NCI-H82 treated with DMSO at 0.1 percent for 48 hours (cell line): ENCODE measurements at regions not wholly inside any gene's neighbourhood (a gene's known extent, or its start where the extent isn't known, plus 50 kb on each side); places are given as distances from the start of the nearest gene placed in this dataset.

ENCODE experiments used
- DNase-seq: peaks from one replicate; lab custom pipeline; 2025; ENCODE audit not compliant: unreplicated experiment; lab: John Stamatoyannopoulos, UW

GRCh38 chr10:126783806-126784557 lies 113.5 kb upstream of the C10orf90 start:
- no peak for DNase-seq

GRCh38 chr10:126787201-126787600 lies 116.7 kb upstream of the C10orf90 start:
- DNase-seq = no peak

GRCh38 chr10:126795318-126795717 lies 109.9 kb upstream of the DOCK1 start:
- DNase-seq = no peak

GRCh38 chr10:126798649-126799048 lies 106.6 kb upstream of the DOCK1 start:
- no peak for DNase-seq

- no peak for DNase-seq
Observed at GRCh38 chr10:126803394-126803793, 101.8 kb upstream of the DOCK1 start.

GRCh38 chr10:126804396-126804795 lies 100.8 kb upstream of the DOCK1 start:
- DNase-seq = no peak

- no peak for DNase-seq
Observed at GRCh38 chr10:126806498-126806897, 98.7 kb upstream of the DOCK1 start.

GRCh38 chr10:126806991-126807702 lies 98.1 kb upstream of the DOCK1 start:
- DNase-seq = no peak

- DNase-seq = no peak
Observed at GRCh38 chr10:126808103-126808502, 97.1 kb upstream of the DOCK1 start.

GRCh38 chr10:126813432-126813831 lies 91.8 kb upstream of the DOCK1 start:
- DNase-seq = no peak

GRCh38 chr10:126833542-126833941 lies 71.7 kb upstream of the DOCK1 start:
- DNase-seq = no peak

GRCh38 chr10:126836009-126836408 lies 69.2 kb upstream of the DOCK1 start:
- DNase-seq = no peak

GRCh38 chr10:126838316-126838715 lies 66.9 kb upstream of the DOCK1 start:
- no peak for DNase-seq

- DNase-seq = no peak
Observed at GRCh38 chr10:126839094-126839761, 66.0 kb upstream of the DOCK1 start.

GRCh38 chr10:126840576-126841135 lies 64.6 kb upstream of the DOCK1 start:
- DNase-seq = no peak

GRCh38 chr10:126841341-126841895 lies 63.8 kb upstream of the DOCK1 start:
- no peak for DNase-seq

- no peak for DNase-seq
Observed at GRCh38 chr10:126842356-126842755, 62.9 kb upstream of the DOCK1 start.

- DNase-seq = no peak
Observed at GRCh38 chr10:126842836-126843235, 62.4 kb upstream of the DOCK1 start.

GRCh38 chr10:126843299-126843934 lies 61.8 kb upstream of the DOCK1 start:
- no peak for DNase-seq

- DNase-seq = no peak
Observed at GRCh38 chr10:126844406-126844805, 60.8 kb upstream of the DOCK1 start.

GRCh38 chr10:126846469-126846868 lies 58.8 kb upstream of the DOCK1 start:
- DNase-seq = no peak
